ENCODE measurements at regions not wholly inside any gene's neighbourhood (a gene's known extent, or its start where the extent isn't known, plus 50 kb on each side); places are given as distances from the start of the nearest gene placed in this dataset.
"Not testable (repeated sequence)": the region's sequence is repeated elsewhere in the genome, so short reads cannot be mapped to it uniquely, and the experiment has no call there.

DNA sequence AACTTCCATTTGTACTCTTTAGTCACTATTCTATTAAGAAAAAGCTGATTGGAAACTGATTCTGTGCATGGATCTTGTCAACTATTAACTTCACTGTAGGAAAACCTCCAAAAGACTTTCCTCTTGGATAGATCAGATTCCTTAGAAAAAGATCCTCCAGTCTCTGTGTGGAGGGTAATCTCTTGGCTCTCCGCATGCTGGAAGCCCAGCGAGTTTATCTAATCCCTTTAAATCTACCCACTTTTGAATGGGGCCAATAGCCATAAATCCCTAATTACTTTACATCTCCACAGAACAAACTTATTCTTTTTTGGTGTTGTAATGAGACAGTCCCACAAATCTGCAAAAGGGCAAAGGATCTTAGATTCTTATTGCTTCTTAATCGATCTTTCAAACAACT lies 1206.4 kb upstream of the ADGRL4 start:
- no peak for DNase-seq (ENCODE audit: extremely low read depth, low read depth)

DNA sequence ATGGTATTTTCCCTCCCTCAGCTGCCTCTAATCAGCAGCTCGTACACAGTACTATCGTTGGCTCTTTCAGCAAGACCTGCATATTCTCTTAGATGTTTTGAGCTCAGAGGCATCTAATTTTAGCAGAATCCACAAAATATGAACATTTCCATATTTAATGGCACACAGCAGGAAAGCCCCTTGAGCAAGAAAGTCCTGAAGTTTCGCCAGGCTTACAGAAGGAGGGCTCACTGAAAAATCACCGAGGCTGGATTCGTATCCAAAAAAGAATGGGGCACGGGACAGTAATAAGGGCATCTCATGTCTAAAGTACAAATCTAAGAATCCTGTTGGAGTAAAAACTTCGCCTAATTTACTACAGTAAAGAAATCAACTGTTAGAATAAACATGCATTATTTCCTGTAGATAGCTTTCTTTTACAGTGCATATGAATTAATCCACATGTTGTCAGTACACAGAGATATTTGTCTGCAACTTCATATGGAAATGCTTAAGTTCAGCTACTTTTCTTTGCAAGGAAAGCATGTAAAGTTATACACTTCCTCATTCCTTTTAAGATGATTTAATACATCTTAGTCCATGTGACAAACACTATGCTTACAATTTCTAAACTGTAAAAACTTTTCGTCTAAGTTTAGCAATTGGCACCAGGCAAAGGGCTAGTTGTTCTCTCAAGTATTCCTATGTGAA lies 1205.3 kb upstream of the ADGRL4 start:
- DNase-seq (ENCODE audit: extremely low read depth, low read depth), result no peak

DNA sequence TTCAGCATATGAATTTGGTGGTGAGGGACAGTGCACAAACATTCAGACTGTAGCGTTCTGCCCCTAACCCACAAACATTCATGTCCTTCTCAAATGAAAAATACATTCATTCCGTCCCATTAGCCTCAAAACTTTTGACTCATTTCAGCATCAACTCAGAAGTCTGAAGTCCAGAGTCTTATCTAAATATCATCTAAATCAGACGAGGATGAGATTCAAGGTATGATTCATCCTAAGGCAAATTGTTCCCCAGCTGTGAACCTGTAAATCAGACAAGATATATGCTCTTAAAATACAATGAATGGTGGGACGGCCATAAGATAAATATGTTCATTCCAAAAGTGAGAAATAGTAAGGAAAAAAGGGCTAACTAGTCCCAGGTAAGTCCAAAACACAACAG lies 1195.6 kb upstream of the ADGRL4 start:
- no peak for DNase-seq (ENCODE audit: extremely low read depth, low read depth)

DNA sequence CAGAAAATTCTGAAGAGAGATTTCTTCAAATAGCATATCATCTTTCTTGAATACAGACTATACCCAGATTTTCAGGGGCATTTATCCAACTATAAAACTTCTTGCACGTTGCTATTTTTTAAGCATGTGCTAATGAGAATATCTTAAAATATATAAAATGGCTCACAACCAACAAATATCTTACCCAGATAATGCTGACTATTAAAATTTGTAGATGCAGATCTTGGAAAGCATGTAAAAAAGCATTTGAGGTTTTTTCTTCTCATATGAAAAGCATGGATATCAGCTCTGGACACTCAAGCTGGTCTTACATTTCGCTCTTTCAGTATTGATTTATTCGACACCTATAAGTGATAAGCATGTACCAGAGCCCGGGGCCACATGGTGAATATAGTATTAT lies 1187.7 kb upstream of the ADGRL4 start:
- DNase-seq (ENCODE audit: extremely low read depth, low read depth), result no peak

DNA sequence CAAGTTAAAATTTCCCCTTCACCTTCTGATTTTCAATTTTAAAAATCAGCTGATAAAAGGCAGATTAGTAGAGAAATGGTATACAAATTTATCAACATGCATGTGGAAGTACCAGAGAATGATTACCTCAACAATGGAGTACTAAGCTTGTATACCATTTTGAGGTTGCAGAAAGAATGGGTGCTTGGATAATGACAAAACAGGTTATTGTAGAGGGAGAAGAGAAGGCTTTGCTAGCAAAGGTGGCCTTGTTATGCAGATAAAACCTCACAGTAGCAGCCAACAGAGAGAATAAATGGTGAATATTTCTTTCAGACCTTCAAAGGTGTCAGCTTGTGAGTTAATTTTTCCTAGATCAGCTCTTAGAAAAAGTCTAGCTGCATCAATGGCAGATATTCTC lies 1174.9 kb upstream of the ADGRL4 start:
- DNase-seq (ENCODE audit: extremely low read depth, low read depth), result no peak

DNA sequence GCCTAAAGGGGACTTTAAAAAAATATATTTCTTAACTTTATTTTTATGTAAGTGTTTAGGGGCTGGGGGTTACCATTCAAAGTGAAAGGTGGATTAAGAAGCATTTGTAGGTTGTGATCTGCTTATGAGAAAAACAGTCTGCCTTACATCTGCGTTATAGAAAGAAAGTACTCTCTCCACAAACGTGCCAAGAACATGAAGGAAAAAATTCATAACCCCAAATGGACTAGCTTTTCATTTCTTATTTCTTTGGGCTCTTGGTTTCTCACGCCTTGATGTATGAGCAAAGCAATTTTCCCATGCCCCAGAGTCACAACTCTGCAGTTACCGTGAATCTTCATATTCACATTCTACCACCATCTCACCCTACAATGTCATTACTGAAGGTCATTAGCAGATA lies 1165.1 kb upstream of the ADGRL4 start:
- DNase-seq (ENCODE audit: extremely low read depth, low read depth), result no peak

DNA sequence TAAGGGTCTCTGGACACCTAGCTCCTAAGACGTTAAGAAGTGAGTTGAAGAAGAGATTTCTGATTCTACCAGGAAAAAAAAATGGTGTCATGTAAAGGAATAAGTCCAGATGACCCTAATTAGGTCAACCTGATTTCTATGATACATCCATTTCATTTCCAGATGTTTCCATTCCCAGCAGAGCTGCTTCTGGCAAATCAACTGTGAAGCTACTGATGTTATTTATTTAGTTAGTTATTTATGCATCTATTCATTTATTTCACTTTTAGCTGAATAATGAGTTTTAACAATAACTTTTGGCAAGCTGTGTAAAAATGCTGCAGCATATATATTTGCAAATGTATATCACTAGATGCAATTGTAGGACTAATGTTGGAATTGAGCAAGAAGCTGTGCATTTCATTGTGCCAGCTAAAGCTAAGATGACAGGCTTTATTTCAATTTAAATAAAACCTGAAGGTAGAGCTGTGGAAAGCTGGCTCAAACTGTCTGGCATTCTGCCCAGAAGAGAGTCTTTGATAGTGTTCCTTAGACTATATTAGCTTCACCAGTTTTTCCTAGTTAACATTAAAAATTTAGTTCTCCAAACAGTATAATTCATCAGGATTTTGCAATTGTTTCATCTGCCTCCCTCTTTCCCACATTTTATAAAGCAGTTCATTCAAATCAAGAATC lies 1164.4 kb upstream of the ADGRL4 start:
- no peak for DNase-seq (ENCODE audit: extremely low read depth, low read depth)

DNA sequence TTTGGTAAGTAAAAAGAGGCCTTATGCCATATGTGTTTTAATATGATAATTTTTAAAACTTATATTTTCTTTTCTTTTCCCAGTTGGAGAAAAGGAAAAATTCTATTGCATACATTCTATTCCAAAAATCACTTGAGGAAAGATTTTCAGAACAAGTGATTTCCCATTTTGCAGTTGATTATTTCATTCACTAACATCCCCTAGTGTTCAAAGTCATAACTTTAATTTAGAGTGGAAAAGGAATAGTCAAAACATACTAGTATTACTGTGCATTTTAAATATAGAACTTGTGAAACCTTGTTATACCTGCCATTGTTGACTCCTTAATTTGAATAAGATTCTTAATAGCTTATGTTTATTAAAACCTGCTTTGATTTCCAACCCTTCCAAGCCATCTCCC lies 1157.6 kb upstream of the ADGRL4 start:
- no peak for DNase-seq (ENCODE audit: extremely low read depth, low read depth)

DNA sequence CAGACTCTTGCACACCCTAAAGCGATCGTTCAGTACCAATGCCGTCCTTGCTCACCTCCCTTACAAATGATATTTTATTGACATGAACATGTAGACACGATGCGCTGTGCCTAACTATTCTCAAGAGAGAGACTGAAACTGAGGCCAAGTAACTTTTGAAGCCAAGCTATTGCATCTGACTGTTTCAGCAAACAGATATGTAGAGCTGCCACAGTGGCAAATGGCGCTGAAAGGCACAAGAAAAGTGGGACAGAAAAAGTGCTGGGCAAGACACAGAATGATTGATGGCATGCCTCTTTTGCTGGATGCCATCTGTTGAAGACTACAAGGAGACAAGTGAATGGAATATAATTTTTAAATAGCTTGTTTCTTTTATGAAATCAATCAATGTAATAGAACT lies 1157.2 kb upstream of the ADGRL4 start:
- DNase-seq (ENCODE audit: extremely low read depth, low read depth), result no peak

DNA sequence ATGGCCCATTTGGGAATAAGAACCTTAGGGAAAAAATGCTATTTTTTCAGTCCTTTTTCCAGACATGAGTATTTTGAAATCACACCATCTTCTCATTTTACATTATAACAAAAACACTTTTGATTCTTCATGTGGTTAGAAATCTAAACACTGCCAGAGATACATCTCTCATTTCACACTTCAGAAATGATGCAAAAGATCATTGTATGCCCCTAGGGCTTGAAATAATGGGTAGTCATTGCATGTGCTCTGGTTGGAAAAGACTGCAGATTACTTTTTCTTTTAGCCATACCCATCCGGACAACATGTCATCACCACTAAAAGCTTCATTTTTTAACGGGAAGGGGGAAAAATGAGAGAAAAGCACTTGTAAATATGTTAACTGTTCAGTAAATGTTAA lies 1152.2 kb upstream of the ADGRL4 start:
- no peak for DNase-seq (ENCODE audit: extremely low read depth, low read depth)

DNA sequence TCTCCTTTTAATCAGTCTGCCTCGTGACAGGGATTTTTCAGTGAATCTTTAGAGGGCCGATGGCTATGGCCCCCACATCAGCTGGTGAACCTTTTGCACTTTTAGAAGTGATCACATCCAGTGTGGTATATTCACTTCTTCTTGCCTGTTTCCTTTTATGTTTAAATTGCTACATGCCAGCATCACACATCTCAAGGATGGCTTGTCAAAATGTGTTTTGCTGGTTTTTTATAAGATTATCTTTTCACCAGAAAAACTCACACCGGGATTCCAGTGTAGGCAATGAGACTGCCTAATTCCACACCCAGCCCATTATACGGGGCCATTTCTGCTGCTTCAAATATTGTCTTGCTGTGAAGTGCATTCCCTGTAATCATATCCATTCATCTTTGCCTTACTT lies 1151.7 kb upstream of the ADGRL4 start:
- no peak for DNase-seq (ENCODE audit: extremely low read depth, low read depth)

DNA sequence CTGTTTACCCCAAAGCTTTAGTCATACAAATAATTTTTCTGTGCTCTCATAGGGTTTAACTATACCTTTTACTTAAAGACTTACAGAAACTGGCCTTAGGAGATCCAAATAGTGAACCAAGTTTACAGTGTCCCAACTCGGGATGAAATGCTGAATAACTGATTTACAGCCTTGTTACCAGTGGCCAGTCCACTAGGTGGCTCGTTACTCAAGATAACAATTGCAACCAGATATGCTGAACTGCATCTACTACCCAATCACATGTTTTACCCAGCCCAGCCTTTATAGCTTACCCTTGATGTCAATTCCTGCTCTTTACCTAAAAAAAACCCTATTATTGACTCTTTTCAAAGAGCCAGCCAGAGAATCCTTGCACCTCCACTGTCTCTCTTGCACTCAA lies 1148.8 kb upstream of the ADGRL4 start:
- DNase-seq (ENCODE audit: extremely low read depth, low read depth), result no peak

DNA sequence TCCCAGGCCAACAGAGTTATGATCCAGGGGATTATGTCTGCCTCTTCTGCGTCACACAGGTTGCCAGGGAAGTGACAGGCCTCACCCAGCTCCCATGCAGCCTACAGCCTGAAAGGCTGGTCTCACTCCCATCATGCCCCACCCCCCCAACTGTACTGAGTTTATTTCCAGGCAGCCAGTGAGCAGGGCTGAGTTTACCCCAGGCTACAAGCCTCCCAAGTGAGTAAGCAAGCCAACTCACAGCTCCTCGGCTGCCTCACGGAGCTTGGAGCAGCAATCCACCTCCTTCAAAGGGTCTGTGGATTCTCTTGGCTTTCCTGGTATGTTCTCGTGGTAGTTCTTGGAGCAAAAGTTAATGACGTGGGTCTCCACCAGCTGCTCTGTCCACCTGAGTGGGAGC lies 1147.6 kb upstream of the ADGRL4 start:
- no peak for DNase-seq (ENCODE audit: extremely low read depth, low read depth)

DNA sequence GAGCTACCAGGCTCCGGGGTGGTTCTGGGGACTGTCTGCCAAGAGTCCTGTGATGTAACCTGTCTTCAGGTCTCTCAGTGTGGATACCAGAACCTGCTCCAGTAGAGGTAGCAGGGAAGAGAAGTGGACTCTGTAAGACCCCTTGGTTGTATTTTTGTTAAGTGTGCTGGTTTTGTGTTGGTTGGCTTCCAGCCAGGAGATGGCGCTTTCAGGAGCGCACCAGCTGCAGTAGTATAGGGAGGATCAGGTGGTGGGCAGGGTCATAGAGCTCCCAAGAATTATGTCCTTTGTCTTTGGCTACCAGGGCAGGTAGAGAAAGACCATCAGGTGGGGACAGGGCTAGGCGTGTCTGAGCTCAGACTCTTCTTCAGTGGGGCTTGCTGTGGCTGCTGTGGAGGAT lies 1147.2 kb upstream of the ADGRL4 start:
- DNase-seq (ENCODE audit: extremely low read depth, low read depth), result no peak

DNA sequence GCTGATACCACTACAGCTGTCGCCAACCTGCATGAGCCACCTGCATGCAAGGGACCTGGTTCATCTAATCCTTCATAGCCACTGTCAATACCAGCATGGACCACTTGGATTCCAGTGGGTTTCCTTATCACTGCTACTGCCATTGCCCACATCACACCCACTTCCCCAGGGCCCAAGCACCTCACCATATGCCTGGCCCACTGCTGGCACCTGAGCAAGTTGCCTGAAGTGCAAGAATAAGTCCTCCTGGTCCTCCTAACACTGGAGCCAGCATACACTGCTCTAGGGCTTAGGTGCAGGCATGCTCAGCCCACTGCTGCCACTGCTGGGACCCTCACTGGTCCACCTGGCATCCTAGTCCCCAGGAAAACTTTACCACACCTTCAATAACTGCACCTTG lies 1136.8 kb upstream of the ADGRL4 start:
- DNase-seq (ENCODE audit: extremely low read depth, low read depth), result no peak

DNA sequence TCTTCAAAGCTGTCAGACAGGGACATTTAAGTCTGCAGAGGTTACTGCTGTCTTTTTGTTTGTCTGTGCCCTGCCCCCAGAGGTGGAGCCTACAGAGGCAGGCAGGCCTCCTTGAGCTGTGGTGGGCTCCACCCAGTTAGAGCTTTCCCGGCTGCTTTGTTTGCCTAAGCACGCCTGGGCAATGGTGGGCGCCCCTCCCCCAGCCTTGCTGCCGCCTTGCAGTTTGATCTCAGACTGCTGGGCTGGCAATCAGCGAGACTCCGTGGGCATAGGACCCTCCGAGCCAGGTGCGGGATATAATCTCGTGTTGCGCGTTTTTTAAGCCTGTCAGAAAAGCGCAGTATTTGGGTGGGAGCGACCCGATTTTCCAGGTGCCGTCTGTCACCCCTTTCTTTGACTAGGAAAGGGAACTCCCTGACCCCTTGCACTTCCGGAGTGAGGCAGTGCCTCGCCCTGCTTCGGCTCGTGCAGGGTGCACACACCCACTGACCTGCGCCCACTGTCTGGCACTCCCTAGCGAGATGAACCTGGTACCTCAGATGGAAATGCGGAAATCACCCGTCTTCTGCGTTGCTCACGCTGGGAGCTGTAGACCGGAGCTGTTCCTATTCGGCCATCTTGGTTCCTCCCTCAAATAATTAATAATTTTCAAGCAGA lies 1131.5 kb upstream of the ADGRL4 start:
- DNase-seq (ENCODE audit: extremely low read depth, low read depth), result not testable (repeated sequence)

DNA sequence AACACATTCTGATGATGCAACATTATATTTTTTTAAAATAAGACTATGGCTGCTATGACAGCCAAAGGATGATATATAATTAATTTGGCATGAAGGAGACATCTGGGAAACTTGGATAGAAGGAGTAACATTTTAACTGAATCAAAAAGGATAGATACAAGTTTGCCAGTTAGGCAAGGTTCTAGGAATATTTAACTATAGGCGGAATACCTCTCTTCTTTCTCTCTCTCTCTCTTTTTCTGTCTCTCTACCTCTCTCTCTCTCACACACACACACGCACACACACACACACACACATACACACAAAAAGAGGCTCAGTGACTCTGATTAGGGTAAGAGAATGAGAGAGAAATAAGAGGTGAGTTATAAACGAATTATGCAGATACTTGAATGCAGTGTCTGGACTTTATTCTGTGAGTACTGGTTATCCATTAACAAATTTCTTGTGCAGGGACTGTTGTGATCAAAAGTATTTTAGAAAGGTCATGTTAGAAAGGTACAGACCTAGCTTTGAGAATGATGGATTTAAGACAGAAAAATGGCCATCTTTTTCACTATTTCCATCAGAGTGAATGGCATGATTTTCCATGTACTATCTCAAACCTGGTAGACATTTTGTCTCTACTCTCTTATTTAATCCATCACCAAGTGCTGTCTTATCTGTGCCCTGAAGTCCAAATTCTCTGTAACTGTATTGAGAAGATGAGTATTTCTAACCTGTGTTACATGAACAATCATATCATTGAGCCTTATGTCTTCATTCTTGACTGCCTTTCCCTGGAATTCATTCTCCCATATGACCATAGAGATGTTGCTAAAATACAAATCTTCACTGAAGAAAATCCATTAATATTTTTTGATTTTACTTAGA lies 1106.9 kb upstream of the ADGRL4 start:
- DNase-seq (ENCODE audit: extremely low read depth, low read depth), result no peak

DNA sequence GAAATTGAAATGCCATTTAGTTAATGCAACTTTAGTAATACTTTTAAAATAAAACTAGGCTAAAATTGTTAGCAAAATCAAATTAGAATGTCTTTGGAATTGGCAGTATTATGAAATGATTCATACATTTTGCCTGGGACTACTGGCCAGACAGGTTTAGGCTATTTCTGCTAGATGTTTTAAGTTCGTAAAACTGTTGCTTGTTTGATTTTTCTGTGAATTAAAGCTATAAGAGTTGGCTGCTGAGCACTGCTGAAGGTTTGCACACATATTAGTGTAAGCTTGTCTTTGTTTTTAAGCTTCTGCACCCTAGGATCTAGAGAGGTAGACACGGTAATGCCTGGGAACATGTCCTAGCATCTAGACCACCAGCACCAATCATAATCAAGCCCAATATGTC lies 1094.6 kb upstream of the ADGRL4 start:
- DNase-seq (ENCODE audit: extremely low read depth, low read depth), result no peak

DNA sequence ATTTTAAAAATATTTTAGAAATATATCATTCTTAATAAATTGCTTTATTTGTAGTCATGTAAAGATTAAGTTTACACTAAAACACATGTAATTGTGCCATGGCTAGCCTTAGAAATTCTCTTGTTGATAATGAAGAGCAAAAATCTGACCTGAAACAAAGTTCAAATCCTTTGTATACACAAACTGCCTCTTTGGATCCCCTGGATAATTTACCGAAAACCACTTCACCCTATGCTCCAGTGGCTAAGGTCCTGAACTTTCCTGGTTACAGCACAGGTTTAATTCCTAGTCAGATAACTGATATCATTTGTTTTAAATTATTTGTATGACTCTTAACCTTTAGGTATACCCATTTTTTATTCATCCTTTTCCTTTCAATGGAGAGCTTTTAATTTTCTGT lies 1093.2 kb upstream of the ADGRL4 start:
- no peak for DNase-seq (ENCODE audit: extremely low read depth, low read depth)

DNA sequence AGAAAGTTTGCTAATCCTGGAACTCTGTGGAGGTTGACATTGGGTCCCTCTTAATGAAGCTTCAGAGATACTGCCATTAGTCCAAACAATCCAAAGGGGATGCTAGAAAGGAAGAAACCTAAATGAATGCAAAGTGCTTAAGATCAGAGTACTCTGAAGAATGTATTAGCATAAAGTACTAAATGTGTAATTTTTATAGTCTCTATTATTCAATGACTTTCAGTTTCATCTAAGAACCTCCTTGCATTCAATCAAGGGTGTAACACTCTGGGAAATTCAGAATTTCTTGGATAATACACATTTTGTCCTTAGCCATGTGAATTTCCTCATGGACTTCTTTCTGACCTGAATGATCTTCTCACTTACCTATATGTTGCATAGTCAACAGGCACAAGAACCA lies 1078.5 kb upstream of the ADGRL4 start:
- DNase-seq (ENCODE audit: extremely low read depth, low read depth), result no peak

DNA sequence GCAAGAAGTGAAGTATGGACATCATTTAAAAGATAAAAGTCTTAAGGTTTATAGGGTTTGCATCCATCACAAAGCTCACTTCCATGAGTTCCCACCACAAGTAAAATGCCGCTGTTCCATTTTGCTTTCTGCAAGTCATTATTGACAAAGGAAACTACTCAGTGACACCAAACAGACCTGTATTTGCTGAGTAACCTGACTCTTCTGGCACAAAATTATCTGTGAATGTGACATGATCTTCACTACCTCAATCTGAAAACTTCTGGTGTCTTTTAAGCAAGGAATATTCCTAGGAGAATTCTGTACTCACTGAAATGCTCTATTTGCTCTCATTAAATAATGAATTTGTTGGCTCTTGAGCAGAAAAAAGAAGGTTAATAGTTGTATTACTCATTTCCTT lies 1077.4 kb upstream of the ADGRL4 start:
- peak; percentile 6 for DNase-seq (ENCODE audit: extremely low read depth, low read depth)

Measured in NCI-H460 (cell line).